Fibroblast of mammary gland (primary cell): ENCODE measurements at regions not wholly inside any gene's neighbourhood (a gene's known extent, or its start where the extent isn't known, plus 50 kb on each side); places are given as distances from the start of the nearest gene placed in this dataset.

Experiments
- DNase-seq: peaks from one replicate; pipeline ENCODE4 v3.0.0-alpha.2; 2010; ENCODE audit warnings: low read depth
- H3K4me3 ChIP-seq: 2 replicates; pipeline ENCODE4 v1.5.1; 2011; ENCODE audit warnings: low read depth, mild to moderate bottlenecking, low read length, moderate library complexity; ENCODE audit not compliant: control insufficient read depth
- CTCF ChIP-seq: conservative IDR thresholded peaks from 2 replicates; pipeline ENCODE4 v1.5.1; 2011; ENCODE audit warnings: low read depth, low read length, inconsistent platforms; ENCODE audit not compliant: control insufficient read depth, insufficient read depth

GRCh38 chr2:82735336-82735735 lies 1723.7 kb downstream of the SUCLG1 start:
- DNase-seq, result no peak
- H3K4me3 ChIP-seq, result no peak overlapping the region
- TF ChIP-seq CTCF, result no peak

- DNase-seq, result no peak
- TF ChIP-seq CTCF, result no peak
- no peak overlapping the region for H3K4me3 ChIP-seq
Observed at GRCh38 chr2:82731824-82732223, 1727.3 kb downstream of the SUCLG1 start.

GRCh38 chr2:82730811-82731210 lies 1728.3 kb downstream of the SUCLG1 start:
- DNase-seq, result no peak
- no peak for TF ChIP-seq CTCF
- no peak overlapping the region for H3K4me3 ChIP-seq

- no peak overlapping the region for H3K4me3 ChIP-seq
- DNase-seq, result no peak
- TF ChIP-seq CTCF, result no peak
Observed at GRCh38 chr2:82728090-82728489, 1731.0 kb downstream of the SUCLG1 start.

GRCh38 chr2:82708681-82709080 lies 1750.4 kb downstream of the SUCLG1 start:
- no peak for DNase-seq
- TF ChIP-seq CTCF, result no peak
- no peak overlapping the region for H3K4me3 ChIP-seq

GRCh38 chr2:82697231-82697630 lies 1761.8 kb downstream of the SUCLG1 start:
- no peak overlapping the region for H3K4me3 ChIP-seq

More at GRCh38 chr2:82697231-82697630, 1761.8 kb downstream of the SUCLG1 start:
- no peak for DNase-seq
- TF ChIP-seq CTCF, result no peak
